PFSK-1 (cell line): ENCODE measurements at regions not wholly inside any gene's neighbourhood (a gene's known extent, or its start where the extent isn't known, plus 50 kb on each side); places are given as distances from the start of the nearest gene placed in this dataset.

Experiments
- POLR2AphosphoS5 ChIP-seq: IDR thresholded peaks from 2 replicates; pipeline ENCODE4 v1.6.1; 2012; ENCODE audit warnings: low read depth, mild to moderate bottlenecking, control low read depth, low read length, moderate library complexity
- REST ChIP-seq, 2 experiments: IDR thresholded peaks; 2 replicates each; pipeline versions ENCODE4 v1.6.1 to v1.8.0; 2011 to 2012; ENCODE audit warnings: low read depth in 2 of 2, low read length in 2 of 2, control low read depth in 1 of 2, inconsistent platforms in 1 of 2, mild to moderate bottlenecking in 1 of 2, moderate library complexity in 1 of 2; ENCODE audit not compliant: insufficient read depth in 1 of 2
- TAF1 ChIP-seq: IDR thresholded peaks from 2 replicates; pipeline ENCODE4 v1.6.1; 2012; ENCODE audit warnings: low read length, control low read depth, borderline replicate concordance; ENCODE audit not compliant: insufficient read depth

GRCh38 chr16:86075488-86075785 is 176.5 kb downstream of the IRF8 start:
- TF ChIP-seq TAF1, result no peak
- no peak for TF ChIP-seq REST (IDR thresholded peaks at IDR 0.05; ENCODE audit: insufficient read depth in 1 of 2, low read depth in 2 of 2, low read length in 2 of 2)
- no peak for TF ChIP-seq POLR2AphosphoS5
